HG03520 (cell line): ENCODE measurements at regions not wholly inside any gene's neighbourhood (a gene's known extent, or its start where the extent isn't known, plus 50 kb on each side); places are given as distances from the start of the nearest gene placed in this dataset.
"Not testable (repeated sequence)": the region's sequence is repeated elsewhere in the genome, so short reads cannot be mapped to it uniquely, and the experiment has no call there.

Source experiments
- ATAC-seq: cut with Tn5 transposase; IDR thresholded peaks from one replicate; pipeline ENCODE4 v1.9.1; 2021; ENCODE audit warnings: mild to moderate bottlenecking, moderate library complexity; ENCODE audit not compliant: unreplicated experiment

GRCh38 chr6:85111481-85112011 lies 338.3 kb upstream of the NT5E start:
- ATAC-seq, result no peak

- no peak for ATAC-seq
Measured at GRCh38 chr6:85110943-85111342, 338.9 kb upstream of the NT5E start.

GRCh38 chr6:85107701-85108100 lies 342.2 kb upstream of the NT5E start:
- no peak for ATAC-seq

GRCh38 chr6:85096976-85097375 lies 332.6 kb upstream of the TBX18 start:
- ATAC-seq, result no peak

GRCh38 chr6:85092226-85092625 lies 327.8 kb upstream of the TBX18 start:
- no peak for ATAC-seq

GRCh38 chr6:85089255-85089654 lies 324.9 kb upstream of the TBX18 start:
- ATAC-seq, result no peak

- ATAC-seq, result no peak
Measured at GRCh38 chr6:85085875-85086274, 321.5 kb upstream of the TBX18 start.

- no peak for ATAC-seq
Measured at GRCh38 chr6:85081102-85081501, 316.7 kb upstream of the TBX18 start.

GRCh38 chr6:85079761-85080160 lies 315.4 kb upstream of the TBX18 start:
- ATAC-seq, result no peak

- no peak for ATAC-seq
Measured at GRCh38 chr6:85078058-85078457, 313.7 kb upstream of the TBX18 start.

- ATAC-seq, result no peak
Measured at GRCh38 chr6:85077098-85077497, 312.7 kb upstream of the TBX18 start.

GRCh38 chr6:85071845-85072244 lies 307.4 kb upstream of the TBX18 start:
- not testable (repeated sequence) for ATAC-seq

- no peak for ATAC-seq
Measured at GRCh38 chr6:85069577-85069976, 305.2 kb upstream of the TBX18 start.

GRCh38 chr6:85068221-85068620 lies 303.8 kb upstream of the TBX18 start:
- no peak for ATAC-seq

GRCh38 chr6:85066266-85066665 lies 301.9 kb upstream of the TBX18 start:
- ATAC-seq, result no peak

GRCh38 chr6:85065831-85066230 lies 301.4 kb upstream of the TBX18 start:
- ATAC-seq, result no peak

GRCh38 chr6:85063611-85064010 lies 299.2 kb upstream of the TBX18 start:
- ATAC-seq, result no peak

GRCh38 chr6:85062884-85063283 lies 298.5 kb upstream of the TBX18 start:
- ATAC-seq, result no peak

- no peak for ATAC-seq
Measured at GRCh38 chr6:85058806-85059205, 294.4 kb upstream of the TBX18 start.

GRCh38 chr6:85050149-85050548 lies 285.8 kb upstream of the TBX18 start:
- ATAC-seq, result no peak

- no peak for ATAC-seq
Measured at GRCh38 chr6:85049282-85049681, 284.9 kb upstream of the TBX18 start.

- no peak for ATAC-seq
Measured at GRCh38 chr6:85047818-85048217, 283.4 kb upstream of the TBX18 start.

- ATAC-seq, result not testable (repeated sequence)
Measured at GRCh38 chr6:85045767-85046166, 281.4 kb upstream of the TBX18 start.

GRCh38 chr6:85044361-85044760 lies 280.0 kb upstream of the TBX18 start:
- no peak for ATAC-seq
